ENCODE measurements at regions not wholly inside any gene's neighbourhood (a gene's known extent, or its start where the extent isn't known, plus 50 kb on each side); places are given as distances from the start of the nearest gene placed in this dataset.

DNA sequence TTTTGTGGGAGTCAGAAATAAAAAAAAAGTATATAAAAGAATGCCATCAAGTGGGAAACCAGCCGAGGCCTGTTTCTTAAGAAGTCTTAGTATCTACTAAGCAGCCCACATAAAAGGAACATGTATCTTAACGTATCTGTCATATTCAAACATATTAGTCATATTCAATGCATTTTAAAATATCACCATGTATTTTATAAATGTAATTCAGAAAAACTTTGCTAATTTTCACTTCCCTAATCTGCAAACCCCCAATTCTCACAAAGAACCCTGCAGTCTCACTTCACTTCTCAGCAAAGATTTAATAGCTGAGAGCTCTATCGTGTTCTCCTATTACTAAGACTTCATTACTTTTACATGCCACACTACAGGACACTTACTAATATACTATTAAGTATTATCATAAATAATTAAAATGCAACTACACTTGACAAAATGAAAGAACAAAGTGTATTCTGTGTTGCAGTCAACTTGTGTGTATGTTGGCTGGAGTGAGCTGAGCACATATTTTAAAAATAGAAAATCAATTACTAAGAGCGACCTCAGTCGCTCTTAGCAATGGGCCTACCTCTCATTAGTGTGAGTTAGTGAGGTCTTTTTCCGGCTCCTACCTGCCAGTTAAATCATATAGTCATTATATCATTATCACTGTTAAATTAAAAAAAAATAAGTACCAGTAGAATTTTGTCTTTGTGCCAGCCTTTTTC, 484.3 kb downstream of the LMO4 start:
- TF ChIP-seq, protein P1, sequence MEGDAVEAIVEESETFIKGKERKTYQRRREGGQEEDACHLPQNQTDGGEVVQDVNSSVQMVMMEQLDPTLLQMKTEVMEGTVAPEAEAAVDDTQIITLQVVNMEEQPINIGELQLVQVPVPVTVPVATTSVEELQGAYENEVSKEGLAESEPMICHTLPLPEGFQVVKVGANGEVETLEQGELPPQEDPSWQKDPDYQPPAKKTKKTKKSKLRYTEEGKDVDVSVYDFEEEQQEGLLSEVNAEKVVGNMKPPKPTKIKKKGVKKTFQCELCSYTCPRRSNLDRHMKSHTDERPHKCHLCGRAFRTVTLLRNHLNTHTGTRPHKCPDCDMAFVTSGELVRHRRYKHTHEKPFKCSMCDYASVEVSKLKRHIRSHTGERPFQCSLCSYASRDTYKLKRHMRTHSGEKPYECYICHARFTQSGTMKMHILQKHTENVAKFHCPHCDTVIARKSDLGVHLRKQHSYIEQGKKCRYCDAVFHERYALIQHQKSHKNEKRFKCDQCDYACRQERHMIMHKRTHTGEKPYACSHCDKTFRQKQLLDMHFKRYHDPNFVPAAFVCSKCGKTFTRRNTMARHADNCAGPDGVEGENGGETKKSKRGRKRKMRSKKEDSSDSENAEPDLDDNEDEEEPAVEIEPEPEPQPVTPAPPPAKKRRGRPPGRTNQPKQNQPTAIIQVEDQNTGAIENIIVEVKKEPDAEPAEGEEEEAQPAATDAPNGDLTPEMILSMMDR (IDR thresholded peaks at IDR 0.05): no peak
- TF ChIP-seq EP300 (IDR thresholded peaks at IDR 0.05): no peak
- TF ChIP-seq POLR2A (IDR thresholded peaks at IDR 0.05): no peak
